Vagina (tissue), 2 donors: ENCODE measurements at regions not wholly inside any gene's neighbourhood (a gene's known extent, or its start where the extent isn't known, plus 50 kb on each side); places are given as distances from the start of the nearest gene placed in this dataset.

Source experiments
- DNase-seq, 2 donors: peaks; one replicate each; pipeline ENCODE4 v3.0.0-alpha.2; 2017; ENCODE audit errors: extremely low spot score in 2 of 2
- H3K27ac ChIP-seq: fragments of 200-600 bp; sonication (generic); one replicate; pipeline ENCODE4 v1.5.1; 2019
- H3K27me3 ChIP-seq: fragments of 200-600 bp; sonication (generic); one replicate; pipeline ENCODE4 v1.5.1; 2019
- H3K36me3 ChIP-seq, 2 donors: fragments of 200-600 bp; sonication (generic); one replicate each; pipeline ENCODE4 v1.5.1; 2017 to 2019
- H3K4me1 ChIP-seq: fragments of 200-600 bp; sonication (generic); one replicate; pipeline ENCODE4 v1.5.1; 2019
- H3K4me3 ChIP-seq, 2 donors: fragments of 200-600 bp; sonication (generic); 1 replicate in 1 of 2; 2 replicates in 1 of 2; pipeline ENCODE4 v1.5.1; 2016 to 2019
- H3K9me3 ChIP-seq: fragments of 200-600 bp; sonication (generic); one replicate; pipeline ENCODE4 v1.5.1; 2019
- CTCF ChIP-seq, 3 experiments: fragments of 450-650 bp in 2 of 3; fragments of 200-600 bp in 1 of 3; sonication (generic) in 1 of 3; IDR thresholded peaks; one replicate each; pipeline ENCODE4 v1.5.1; 2017 to 2019; ENCODE audit warnings: antibody characterized with exemption in 3 of 3, mild to moderate bottlenecking in 2 of 3, moderate library complexity in 2 of 3
- POLR2A ChIP-seq, 2 donors: fragments of 450-650 bp; IDR thresholded peaks; one replicate each; pipeline ENCODE4 v1.6.1; 2017; ENCODE audit warnings: antibody characterized with exemption in 2 of 2, mild to moderate bottlenecking in 2 of 2, moderate library complexity in 2 of 2
- POLR2AphosphoS5 ChIP-seq, 2 donors: sonication (generic); formaldehyde crosslinking; IDR thresholded peaks; one replicate each; pipeline ENCODE4 v1.9.0; 2017; ENCODE audit warnings: antibody characterized with exemption in 2 of 2, mild to moderate bottlenecking in 2 of 2, low read depth in 1 of 2; ENCODE audit not compliant: insufficient read depth in 1 of 2
- intact Hi-C: fragments of 100-400 bp; cut with DNase I; formaldehyde crosslinking; loops from one replicate; pipeline ENCODE4 v1.15.1; 2023

GRCh38 chr1:69426401-69426800 is 141.3 kb upstream of the LRRC7 start:
- intact Hi-C loops: no loop called here
- no peaks in the 10 kb centered on the region for H3K27me3 ChIP-seq
- no peaks in the 10 kb centered on the region for H3K9me3 ChIP-seq
- H3K27ac ChIP-seq: no peak overlapping the region
- H3K36me3 ChIP-seq: no peaks in the 10 kb centered on the region
- DNase-seq: no peak
- H3K4me3 ChIP-seq: no peak overlapping the region
- H3K4me1 ChIP-seq: no peaks in the 10 kb centered on the region
- no peak for TF ChIP-seq CTCF (IDR thresholded peaks at IDR 0.05)

- H3K27ac ChIP-seq: no peak overlapping the region
- no peaks in the 10 kb centered on the region for H3K36me3 ChIP-seq
- no peak for DNase-seq
- no peaks in the 10 kb centered on the region for H3K9me3 ChIP-seq
- intact Hi-C loops: no loop called here
- TF ChIP-seq POLR2AphosphoS5 (IDR thresholded peaks at IDR 0.05; ENCODE audit: insufficient read depth in 1 of 2, low read depth in 1 of 2): no peak
- no peak for TF ChIP-seq CTCF (IDR thresholded peaks at IDR 0.05)
- no peak for TF ChIP-seq POLR2A (IDR thresholded peaks at IDR 0.05)
- no peaks in the 10 kb centered on the region for H3K4me1 ChIP-seq
- no peak overlapping the region for H3K4me3 ChIP-seq
- H3K27me3 ChIP-seq: no peaks in the 10 kb centered on the region
Observed at GRCh38 chr1:69433073-69433472, 134.6 kb upstream of the LRRC7 start.

GRCh38 chr1:69436151-69436550 is 131.6 kb upstream of the LRRC7 start:
- DNase-seq: no peak
- no peak for TF ChIP-seq POLR2A (IDR thresholded peaks at IDR 0.05)
- TF ChIP-seq POLR2AphosphoS5 (IDR thresholded peaks at IDR 0.05; ENCODE audit: insufficient read depth in 1 of 2, low read depth in 1 of 2): no peak
- no peak for TF ChIP-seq CTCF (IDR thresholded peaks at IDR 0.05)
- Histone ChIP-seq H3K36me3 (no peaks in the 10 kb centered on the region), H3K9me3 (no peaks in the 10 kb centered on the region), H3K4me1 (no peaks in the 10 kb centered on the region), H3K27me3 (no peaks in the 10 kb centered on the region), H3K27ac (no peak overlapping the region), H3K4me3 (no peak overlapping the region)
- intact Hi-C loops: no loop called here

GRCh38 chr1:69438056-69438795 is 129.5 kb upstream of the LRRC7 start:
- H3K4me1 ChIP-seq: no peaks in the 10 kb centered on the region
- intact Hi-C loops: no loop called here
- no peaks in the 10 kb centered on the region for H3K27me3 ChIP-seq
- TF ChIP-seq CTCF (IDR thresholded peaks at IDR 0.05): no peak
- no peak for TF ChIP-seq POLR2AphosphoS5 (IDR thresholded peaks at IDR 0.05; ENCODE audit: insufficient read depth in 1 of 2, low read depth in 1 of 2)
- no peak for TF ChIP-seq POLR2A (IDR thresholded peaks at IDR 0.05)
- DNase-seq: no peak
- no peaks in the 10 kb centered on the region for H3K36me3 ChIP-seq
- H3K9me3 ChIP-seq: no peaks in the 10 kb centered on the region
- H3K27ac ChIP-seq: no peak overlapping the region
- no peak overlapping the region for H3K4me3 ChIP-seq

GRCh38 chr1:69441496-69441895 is 126.2 kb upstream of the LRRC7 start:
- H3K27me3 ChIP-seq: no peaks in the 10 kb centered on the region
- H3K4me3 ChIP-seq: no peak overlapping the region
- H3K36me3 ChIP-seq: no peaks in the 10 kb centered on the region
- no peak for DNase-seq
- H3K27ac ChIP-seq: no peak overlapping the region
- TF ChIP-seq CTCF (IDR thresholded peaks at IDR 0.05) (no peak), POLR2A (IDR thresholded peaks at IDR 0.05) (no peak), POLR2AphosphoS5 (IDR thresholded peaks at IDR 0.05; ENCODE audit: insufficient read depth in 1 of 2, low read depth in 1 of 2) (no peak)
- no peaks in the 10 kb centered on the region for H3K9me3 ChIP-seq
- intact Hi-C loops: no loop called here
- no peaks in the 10 kb centered on the region for H3K4me1 ChIP-seq
